HCT116 (cell line): ENCODE measurements at regions not wholly inside any gene's neighbourhood (a gene's known extent, or its start where the extent isn't known, plus 50 kb on each side); places are given as distances from the start of the nearest gene placed in this dataset.

Experiments
- ATAC-seq: fragments of 200-7000 bp; cut with Tn5 transposase; 2 replicates; pipeline ENCODE4 v1.9.1; 2020; ENCODE audit warnings: mild to moderate bottlenecking, moderate library complexity
- BruUV-seq: library from RNA; stranded (reverse); fragments of 400-500 nt; replicated peaks from 2 replicates; lab custom pipeline; 2021; lab: Mats Ljungman, UMichigan
- CTCF ChIA-PET: fragments of 300-600 bp; sonication (Branson Sonifier 250); formaldehyde crosslinking; loops from one replicate; lab custom pipeline; 2021; ENCODE audit warnings: antibody characterized with exemption; lab: Charles Lee
- POLR2A ChIA-PET: fragments of 300-600, 350-600 bp; sonication (Branson Sonifier 250); formaldehyde crosslinking; loops from one replicate; lab custom pipeline; 2021; ENCODE audit warnings: antibody characterized with exemption; lab: Charles Lee
- RAD21 ChIA-PET, 2 experiments: fragments of 300-600 bp; sonication (Branson Sonifier 250); formaldehyde crosslinking; loops; one replicate each; lab custom pipeline; 2023; ENCODE audit warnings: low total read pairs in 2 of 2; ENCODE audit not compliant: uncharacterized antibody in 2 of 2, unreplicated experiment in 2 of 2, low non-redundant PET in 1 of 2; lab: Charles Lee
- DNase-seq: peaks from one replicate; pipeline ENCODE4 v3.0.0-alpha.2; 2010; ENCODE audit warnings: low read depth, low spot score
- H2AFZ ChIP-seq: fragments of 200-600 bp; shearing (Covaris generic), sonication (generic); 2 replicates; pipeline ENCODE4 v1.6.1; 2017; ENCODE audit warnings: low read depth, mixed run types, mixed read lengths, antibody characterized with exemption, low read length; ENCODE audit not compliant: poor library complexity, severe bottlenecking
- H3K27ac ChIP-seq: 2 replicates; pipeline ENCODE4 v1.5.1; 2012; ENCODE audit warnings: low read depth, low read length
- H3K27me3 ChIP-seq: fragments of 200-600 bp; sonication (generic); 2 replicates; pipeline ENCODE4 v1.6.1; 2016; ENCODE audit warnings: mixed run types, low read length, mixed read lengths; ENCODE audit not compliant: insufficient read depth
- H3K36me3 ChIP-seq, 2 experiments: fragments of 200-500 bp in 1 of 2; fragments of 200-600 bp in 1 of 2; sonication (Bioruptor generic) in 1 of 2; sonication (generic) in 1 of 2; 2 replicates each; pipeline versions ENCODE4 v1.5.1 to v1.6.1; 2014 to 2016; ENCODE audit warnings: low read length in 2 of 2, inconsistent platforms in 1 of 2, mixed read lengths in 1 of 2, mixed run types in 1 of 2; ENCODE audit not compliant: insufficient read depth in 2 of 2, control insufficient read depth in 1 of 2
- H3K4me1 ChIP-seq, 2 experiments: fragments of 200-600 bp in 1 of 2; sonication (generic) in 1 of 2; 2 replicates each; pipeline versions ENCODE4 v1.5.1 to v1.6.1; 2012 to 2017; ENCODE audit warnings: low read length in 2 of 2, inconsistent platforms in 1 of 2, mild to moderate bottlenecking in 1 of 2, mixed read lengths in 1 of 2, mixed run types in 1 of 2, moderate library complexity in 1 of 2; ENCODE audit not compliant: insufficient read depth in 2 of 2, control insufficient read depth in 1 of 2
- H3K4me2 ChIP-seq: fragments of 200-600 bp; sonication (generic); 2 replicates; pipeline ENCODE4 v1.6.1; 2017; ENCODE audit warnings: mixed run types, low read length, mixed read lengths
- H3K4me3 ChIP-seq, 2 experiments: fragments of 200-600 bp in 1 of 2; sonication (generic) in 1 of 2; replicated peaks in 1 of 2; 2 replicates each; pipeline ENCODE4 v1.5.1; 2011 to 2016; ENCODE audit warnings: low read length in 2 of 2, control low read depth in 1 of 2, low read depth in 1 of 2, mild to moderate bottlenecking in 1 of 2, mixed read lengths in 1 of 2, mixed run types in 1 of 2
- H3K79me2 ChIP-seq: fragments of 200-600 bp; sonication (generic); 2 replicates; pipeline ENCODE4 v1.6.1; 2017; ENCODE audit warnings: mild to moderate bottlenecking, mixed run types, low read length, moderate library complexity, mixed read lengths; ENCODE audit not compliant: insufficient read depth
- H3K9ac ChIP-seq: fragments of 200-600 bp; sonication (generic); 2 replicates; pipeline ENCODE4 v1.6.1; 2016; ENCODE audit warnings: low read length, mixed read lengths
- H3K9me2 ChIP-seq: fragments of 200-600 bp; sonication (generic), shearing (Covaris generic); 2 replicates; pipeline ENCODE4 v1.6.1; 2017; ENCODE audit warnings: mixed run types, mild to moderate bottlenecking, moderate library complexity; ENCODE audit not compliant: insufficient read depth
- H3K9me3 ChIP-seq, 2 experiments: fragments of 200-500 bp in 1 of 2; fragments of 200-600 bp in 1 of 2; sonication (Bioruptor generic) in 1 of 2; sonication (generic) in 1 of 2; 2 replicates each; pipeline ENCODE4 v1.6.1; 2014 to 2017; ENCODE audit warnings: low read length in 2 of 2, mixed read lengths in 2 of 2, inconsistent platforms in 1 of 2, low read depth in 1 of 2, mild to moderate bottlenecking in 1 of 2, mixed run types in 1 of 2, moderate library complexity in 1 of 2; ENCODE audit not compliant: control insufficient read depth in 1 of 2, insufficient read depth in 1 of 2
- H4K20me1 ChIP-seq: fragments of 200-600 bp; sonication (generic), shearing (Covaris generic); 2 replicates; pipeline ENCODE4 v1.6.1; 2017; ENCODE audit warnings: mixed run types, mild to moderate bottlenecking, moderate library complexity; ENCODE audit not compliant: insufficient read depth
- CEBPB ChIP-seq: IDR thresholded peaks from 2 replicates; pipeline ENCODE4 v1.6.1; 2012; ENCODE audit warnings: low read depth
- CTCF ChIP-seq, 3 experiments: fragments of 200-600 bp in 1 of 3; sonication (generic) in 1 of 3; IDR thresholded peaks in 2 of 3; conservative IDR thresholded peaks in 1 of 3; 2 replicates each; pipeline ENCODE4 v1.5.1; 2012 to 2017; ENCODE audit warnings: low read depth in 2 of 3, low read length in 2 of 3, antibody characterized with exemption in 1 of 3, borderline replicate concordance in 1 of 3, control low read depth in 1 of 3, mild to moderate bottlenecking in 1 of 3, mixed read lengths in 1 of 3, mixed run types in 1 of 3, moderate library complexity in 1 of 3; ENCODE audit not compliant: insufficient read depth in 1 of 3
- EGR1 ChIP-seq: IDR thresholded peaks from 2 replicates; pipeline ENCODE4 v1.6.1; 2012; ENCODE audit warnings: low read depth
- EZH2phosphoT487 ChIP-seq: fragments of 200-600 bp; IDR thresholded peaks from 2 replicates; pipeline ENCODE4 v1.6.1; 2018; ENCODE audit warnings: antibody characterized with exemption, borderline replicate concordance
- JUND ChIP-seq: IDR thresholded peaks from 2 replicates; pipeline ENCODE4 v1.6.1; 2012
- POLR2AphosphoS5 ChIP-seq: IDR thresholded peaks from 2 replicates; pipeline ENCODE4 v1.6.1; 2011; ENCODE audit warnings: mild to moderate bottlenecking, low read depth, low read length, moderate library complexity
- ZBTB33 ChIP-seq: IDR thresholded peaks from 2 replicates; pipeline ENCODE4 v1.6.1; 2011; ENCODE audit warnings: mild to moderate bottlenecking, low read length, moderate library complexity; ENCODE audit not compliant: insufficient replicate concordance; ENCODE audit errors: extremely low read depth
- ZNF274 ChIP-seq: fragments of 200-500 bp; sonication (Bioruptor generic); IDR thresholded peaks from 2 replicates; pipeline ENCODE4 v1.6.1; 2014; ENCODE audit warnings: mild to moderate bottlenecking, low read depth, low read length, inconsistent platforms
- intact Hi-C: fragments of 100-400 bp; cut with micrococcal nuclease; formaldehyde crosslinking; loops from 2 replicates; pipeline ENCODE4 v1.10.0; 2022

- RAD21 ChIA-PET, result no interaction called here
- ATAC-seq, result no peak
- BruUV-seq, result no TSS peak
- DNase-seq, result no peak
- H3K36me3 ChIP-seq, result no peaks in the 10 kb centered on the region
- H3K79me2 ChIP-seq, result no peaks in the 10 kb centered on the region
- no peaks in the 10 kb centered on the region for H3K4me1 ChIP-seq
- H3K9ac ChIP-seq, result no peak overlapping the region
- H3K4me3 ChIP-seq, result no peak overlapping the region
- no peaks in the 10 kb centered on the region for H3K9me2 ChIP-seq
- no peaks in the 10 kb centered on the region for H4K20me1 ChIP-seq
- intact Hi-C loops, result no loop called here
- POLR2A ChIA-PET, result no interaction called here
- CTCF ChIA-PET, result no interaction called here
- H3K4me2 ChIP-seq, result no peak overlapping the region
- peaks cover 0 to 3% of the 10 kb centered on the region in 2 experiments; a peak in 2 of 4 replicates for H3K9me3 ChIP-seq
- TF ChIP-seq ZNF274 (no peak), POLR2AphosphoS5 (no peak), CEBPB (no peak), EGR1 (no peak), ZBTB33 (no peak), JUND (no peak)
- H3K27ac ChIP-seq, result no peak overlapping the region
- H2AFZ ChIP-seq, result no peak overlapping the region
- no peaks in the 10 kb centered on the region for H3K27me3 ChIP-seq
Measured at GRCh38 chr3:110965976-110966375, 105.6 kb upstream of the NECTIN3 start.

- no peak overlapping the region for H3K9ac ChIP-seq
- no peak for DNase-seq
- no peaks in the 10 kb centered on the region for H3K36me3 ChIP-seq
- H3K27ac ChIP-seq, result no peak overlapping the region
- no peaks in the 10 kb centered on the region for H3K27me3 ChIP-seq
- no peak for ATAC-seq
- no peaks in the 10 kb centered on the region for H3K9me2 ChIP-seq
- H2AFZ ChIP-seq, result no peak overlapping the region
- H3K4me3 ChIP-seq, result no peak overlapping the region
- BruUV-seq, result no TSS peak
- POLR2A ChIA-PET, result no interaction called here
- H3K4me1 ChIP-seq, result no peaks in the 10 kb centered on the region
- RAD21 ChIA-PET, result no interaction called here
- no peak overlapping the region for H3K4me2 ChIP-seq
- intact Hi-C loops, result no loop called here
- CTCF ChIA-PET, result no interaction called here
- no peaks in the 10 kb centered on the region for H3K79me2 ChIP-seq
- TF ChIP-seq CTCF (IDR thresholded peaks at IDR 0.05 in 2 of 3, conservative IDR thresholded peaks at IDR 0.05 in 1 of 3; ENCODE audit: borderline replicate concordance in 1 of 3, insufficient read depth in 1 of 3, low read depth in 2 of 3, low read length in 2 of 3) (0 out of 6 replicates have a peak, but pooled peaks of 1 of the 3 experiments have one; percentile 10), POLR2AphosphoS5 (no peak), EZH2phosphoT487 (no peak)
- no peaks in the 10 kb centered on the region for H4K20me1 ChIP-seq
- H3K9me3 ChIP-seq, result peaks cover 0 to 8% of the 10 kb centered on the region in 2 experiments; a peak in 2 of 4 replicates
Measured at GRCh38 chr3:110966966-110967663, 104.5 kb upstream of the NECTIN3 start.
